Amygdala (tissue), 56 donors: ENCODE measurements at regions not wholly inside any gene's neighbourhood (a gene's known extent, or its start where the extent isn't known, plus 50 kb on each side); places are given as distances from the start of the nearest gene placed in this dataset.
A peak's percentile ranks its signal among the peaks of the same experiment; 100 is the strongest.

Experiments
- DNase-seq, 56 donors: peaks; one replicate each; lab custom pipeline; 2025; lab: John Stamatoyannopoulos, UW

GRCh38 chr2:122003196-122003940 lies 247.9 kb downstream of the TSN start:
- DNase-seq, result no peak

GRCh38 chr2:122007126-122007525 lies 251.7 kb downstream of the TSN start:
- no peak for DNase-seq

- DNase-seq, result no peak
These were observed 252.1 kb downstream of the TSN start for GRCh38 chr2:122007577-122007976.

- no peak for DNase-seq
These were observed 254.1 kb downstream of the TSN start for GRCh38 chr2:122009561-122009960.

GRCh38 chr2:122011493-122012270 lies 256.2 kb downstream of the TSN start:
- DNase-seq, result no peak

- no peak for DNase-seq
These were observed 263.3 kb downstream of the TSN start for GRCh38 chr2:122018736-122019135.

- DNase-seq, result peak in 20 of 56 donors; percentile 3 to 62 (median 18)
These were observed 264.3 kb downstream of the TSN start for GRCh38 chr2:122019724-122020123.

GRCh38 chr2:122020377-122020776 lies 264.9 kb downstream of the TSN start:
- no peak for DNase-seq

- no peak for DNase-seq
These were observed 266.5 kb downstream of the TSN start for GRCh38 chr2:122021941-122022340.

- no peak for DNase-seq
These were observed 267.1 kb downstream of the TSN start for GRCh38 chr2:122022531-122022930.

- no peak for DNase-seq
These were observed 267.8 kb downstream of the TSN start for GRCh38 chr2:122023059-122023864.

- no peak for DNase-seq
These were observed 272.2 kb downstream of the TSN start for GRCh38 chr2:122027510-122028217.

GRCh38 chr2:122028371-122029100 lies 273.1 kb downstream of the TSN start:
- DNase-seq, result peak in 1 of 56 donors; percentile 4

GRCh38 chr2:122029456-122029855 lies 274.0 kb downstream of the TSN start:
- DNase-seq, result no peak

GRCh38 chr2:122029945-122030344 lies 274.5 kb downstream of the TSN start:
- DNase-seq, result no peak

GRCh38 chr2:122031544-122032263 lies 276.3 kb downstream of the TSN start:
- DNase-seq, result peak in 7 of 56 donors; percentile 5 to 28 (median 12)

- DNase-seq, result no peak
These were observed 276.8 kb downstream of the TSN start for GRCh38 chr2:122032264-122032645.

- DNase-seq, result no peak
These were observed 278.3 kb downstream of the TSN start for GRCh38 chr2:122033778-122034177.

- no peak for DNase-seq
These were observed 278.9 kb downstream of the TSN start for GRCh38 chr2:122034344-122034743.
